Spleen (tissue), 7 donors: ENCODE measurements at regions not wholly inside any gene's neighbourhood (a gene's known extent, or its start where the extent isn't known, plus 50 kb on each side); places are given as distances from the start of the nearest gene placed in this dataset.

ENCODE experiments used
- POLR2A ChIP-seq, 3 donors: fragments of 450-650 bp; IDR thresholded peaks; one replicate each; pipeline ENCODE4 v1.5.1; 2017; ENCODE audit warnings: antibody characterized with exemption in 3 of 3, mild to moderate bottlenecking in 1 of 3
- POLR2AphosphoS5 ChIP-seq, 3 donors: sonication (generic); formaldehyde crosslinking; IDR thresholded peaks; one replicate each; pipeline ENCODE4 v1.5.1; 2017; ENCODE audit warnings: antibody characterized with exemption in 3 of 3
- TF ChIP-seq, protein P1 (sequence below), 11 experiments: fragments of 200-600 bp in 7 of 11; fragments of 450-650 bp in 4 of 11; sonication (generic) in 4 of 11; IDR thresholded peaks in 8 of 11; conservative IDR thresholded peaks in 3 of 11; 1 replicate in 7 of 11; 2 replicates in 4 of 11; pipeline versions ENCODE4 v1.4.0 to v1.8.0; 2016 to 2021; ENCODE audit warnings: antibody characterized with exemption in 11 of 11, inconsistent platforms in 4 of 11, mild to moderate bottlenecking in 1 of 11
- donor health status: DM: no; HTN: no; CAD: no; lungs with moderate emphysema.
- donor health status: DM: no; HTN: no; CAD: no.
- donor health status: DM: no; HTN: no; CAD: no.

DNA sequence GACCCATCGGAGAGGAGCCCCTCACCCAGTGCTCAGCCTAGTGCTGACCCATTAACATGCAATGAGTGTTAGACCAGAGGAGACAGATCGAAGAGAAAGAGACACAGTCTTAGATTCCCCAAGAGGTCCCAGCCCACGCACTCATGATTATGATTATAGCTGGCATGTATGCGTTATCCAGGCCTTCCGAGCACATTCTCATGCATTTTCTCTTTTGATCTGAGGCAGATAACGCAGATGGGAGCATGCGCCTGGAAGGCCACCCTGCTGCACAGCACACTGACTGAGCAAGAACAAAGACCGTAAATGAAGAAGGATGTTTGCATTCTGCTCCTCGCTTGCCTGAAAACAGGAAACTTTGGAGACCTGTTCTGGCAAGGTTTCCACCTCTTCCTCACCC, 232.7 kb downstream of the SOX9 start:
- TF ChIP-seq POLR2AphosphoS5 (IDR thresholded peaks at IDR 0.05) = no peak
- TF ChIP-seq, protein P1, sequence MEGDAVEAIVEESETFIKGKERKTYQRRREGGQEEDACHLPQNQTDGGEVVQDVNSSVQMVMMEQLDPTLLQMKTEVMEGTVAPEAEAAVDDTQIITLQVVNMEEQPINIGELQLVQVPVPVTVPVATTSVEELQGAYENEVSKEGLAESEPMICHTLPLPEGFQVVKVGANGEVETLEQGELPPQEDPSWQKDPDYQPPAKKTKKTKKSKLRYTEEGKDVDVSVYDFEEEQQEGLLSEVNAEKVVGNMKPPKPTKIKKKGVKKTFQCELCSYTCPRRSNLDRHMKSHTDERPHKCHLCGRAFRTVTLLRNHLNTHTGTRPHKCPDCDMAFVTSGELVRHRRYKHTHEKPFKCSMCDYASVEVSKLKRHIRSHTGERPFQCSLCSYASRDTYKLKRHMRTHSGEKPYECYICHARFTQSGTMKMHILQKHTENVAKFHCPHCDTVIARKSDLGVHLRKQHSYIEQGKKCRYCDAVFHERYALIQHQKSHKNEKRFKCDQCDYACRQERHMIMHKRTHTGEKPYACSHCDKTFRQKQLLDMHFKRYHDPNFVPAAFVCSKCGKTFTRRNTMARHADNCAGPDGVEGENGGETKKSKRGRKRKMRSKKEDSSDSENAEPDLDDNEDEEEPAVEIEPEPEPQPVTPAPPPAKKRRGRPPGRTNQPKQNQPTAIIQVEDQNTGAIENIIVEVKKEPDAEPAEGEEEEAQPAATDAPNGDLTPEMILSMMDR (IDR thresholded peaks at IDR 0.05 in 8 of 11, conservative IDR thresholded peaks at IDR 0.05 in 3 of 11) = no peak
- TF ChIP-seq POLR2A (IDR thresholded peaks at IDR 0.05) = no peak
